Liver (tissue), 8 donors: ENCODE measurements at regions not wholly inside any gene's neighbourhood (a gene's known extent, or its start where the extent isn't known, plus 50 kb on each side); places are given as distances from the start of the nearest gene placed in this dataset.
"Not testable (repeated sequence)": the region's sequence is repeated elsewhere in the genome, so short reads cannot be mapped to it uniquely, and the experiment has no call there.

Experiments
- DNase-seq: peaks from one replicate; pipeline ENCODE4 v3.0.0-alpha.2; 2017; ENCODE audit warnings: low spot score
- H3K27ac ChIP-seq, 2 donors: one replicate each; pipeline ENCODE4 v1.7.0; 2013; ENCODE audit warnings: inconsistent platforms in 2 of 2, low read length in 2 of 2, control low read depth in 1 of 2, low read depth in 1 of 2, mild to moderate bottlenecking in 1 of 2
- H3K27me3 ChIP-seq, 4 donors: one replicate each; pipeline versions ENCODE4 v1.6.1 to v1.7.0; 2013; ENCODE audit warnings: low read length in 3 of 4, inconsistent platforms in 1 of 4, mild to moderate bottlenecking in 1 of 4, moderate library complexity in 1 of 4; ENCODE audit not compliant: control insufficient read depth in 4 of 4, insufficient read depth in 4 of 4
- H3K36me3 ChIP-seq, 4 donors: one replicate each; pipeline versions ENCODE4 v1.6.1 to v1.7.0; 2013; ENCODE audit warnings: low read length in 3 of 4, mild to moderate bottlenecking in 3 of 4, low read depth in 1 of 4, moderate library complexity in 1 of 4; ENCODE audit not compliant: control insufficient read depth in 4 of 4, insufficient read depth in 3 of 4
- H3K4me1 ChIP-seq, 4 donors: one replicate each; pipeline versions ENCODE4 v1.6.1 to v1.7.0; 2013; ENCODE audit warnings: low read length in 3 of 4, mild to moderate bottlenecking in 3 of 4, moderate library complexity in 1 of 4; ENCODE audit not compliant: control insufficient read depth in 4 of 4, insufficient read depth in 4 of 4
- H3K4me3 ChIP-seq, 3 donors: one replicate each; pipeline versions ENCODE4 v1.6.1 to v1.7.0; 2013; ENCODE audit warnings: low read length in 3 of 3, control low read depth in 1 of 3, low read depth in 1 of 3, mild to moderate bottlenecking in 1 of 3
- H3K9ac ChIP-seq, 2 donors: one replicate each; pipeline ENCODE4 v1.7.0; 2013; ENCODE audit warnings: low read length in 2 of 2, mild to moderate bottlenecking in 2 of 2, moderate library complexity in 2 of 2, control low read depth in 1 of 2, low read depth in 1 of 2
- H3K9me3 ChIP-seq, 4 donors: one replicate each; pipeline versions ENCODE4 v1.6.1 to v1.7.0; 2013; ENCODE audit warnings: low read length in 3 of 4; ENCODE audit not compliant: control insufficient read depth in 4 of 4
- EGR1 ChIP-seq, 2 donors: IDR thresholded peaks; 2 replicates each; pipeline ENCODE4 v1.6.1; 2016 to 2018; ENCODE audit warnings: antibody characterized with exemption in 2 of 2, low read depth in 2 of 2
- HNF4A ChIP-seq, 2 donors: conservative IDR thresholded peaks; 2 replicates each; pipeline ENCODE4 v1.6.1; 2016; ENCODE audit warnings: antibody characterized with exemption in 2 of 2, mild to moderate bottlenecking in 2 of 2
- HNF4G ChIP-seq: IDR thresholded peaks from 2 replicates; pipeline ENCODE4 v1.6.1; 2016; ENCODE audit warnings: antibody characterized with exemption
- JUND ChIP-seq, 2 donors: IDR thresholded peaks; 2 replicates each; pipeline ENCODE4 v1.6.1; 2016; ENCODE audit warnings: antibody characterized with exemption in 2 of 2
- NR2F2 ChIP-seq: IDR thresholded peaks from 2 replicates; pipeline ENCODE4 v1.6.1; 2016; ENCODE audit warnings: antibody characterized with exemption
- RAD21 ChIP-seq, 2 donors: IDR thresholded peaks; 2 replicates each; pipeline ENCODE4 v1.6.1; 2016; ENCODE audit warnings: antibody characterized with exemption in 2 of 2, mild to moderate bottlenecking in 2 of 2
- RXRA ChIP-seq, 2 donors: IDR thresholded peaks; 2 replicates each; pipeline ENCODE4 v1.6.1; 2017 to 2018; ENCODE audit warnings: antibody characterized with exemption in 2 of 2, mild to moderate bottlenecking in 1 of 2
- TAF1 ChIP-seq: conservative IDR thresholded peaks from 2 replicates; pipeline ENCODE4 v1.6.1; 2016; ENCODE audit warnings: antibody characterized with exemption, mild to moderate bottlenecking
- YY1 ChIP-seq: IDR thresholded peaks from 2 replicates; pipeline ENCODE4 v1.6.1; 2016; ENCODE audit warnings: antibody characterized with exemption, mild to moderate bottlenecking
- WGBS: extraction: QIAGEN DNeasy Blood & Tissue Kit; methylation state at CpG from one replicate; pipeline ENCODE4 v1.1.7; 2013; 5-methylcytosine and 5-hydroxymethylcytosine counted together
- TF ChIP-seq, protein P1 (sequence below): IDR thresholded peaks from 2 replicates; pipeline ENCODE4 v1.6.1; 2016; ENCODE audit warnings: antibody characterized with exemption
- TF ChIP-seq, protein P2 (sequence below): IDR thresholded peaks from 2 replicates; pipeline ENCODE4 v1.6.1; 2016; ENCODE audit warnings: antibody characterized with exemption, mild to moderate bottlenecking
- TF ChIP-seq, protein P3 (sequence below): fragments of 150-350 bp; IDR thresholded peaks from 2 replicates; pipeline ENCODE4 v1.5.1; 2017; ENCODE audit warnings: improper control_type of control experiment, low read depth, low read length; ENCODE audit not compliant: missing input control
- TF ChIP-seq, protein P4 (sequence below): IDR thresholded peaks from 2 replicates; pipeline ENCODE4 v1.6.1; 2016; ENCODE audit warnings: antibody characterized with exemption
- donor health status: healthy.
- donor health status: healthy.
- donor health status: healthy.
- donor health status: healthy.
- donor health status: healthy.

DNA sequence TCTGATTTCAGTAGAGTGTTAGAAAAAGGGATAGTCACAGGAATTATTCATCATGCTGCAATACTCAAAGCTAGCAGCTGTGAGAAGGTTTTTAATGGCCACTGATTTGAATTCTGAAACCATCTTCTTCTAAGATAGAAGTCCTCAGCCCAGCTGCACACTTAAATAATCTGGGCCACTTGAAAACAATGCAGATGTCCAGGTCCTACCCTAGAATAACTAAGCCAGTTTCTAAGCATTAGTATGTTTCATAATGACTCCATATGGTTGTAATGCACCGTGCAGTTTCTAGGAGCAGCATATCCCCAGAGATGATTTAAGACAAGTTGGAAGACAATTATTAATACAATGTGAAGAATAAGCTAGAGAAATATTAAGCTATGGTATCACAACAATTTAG, 159.9 kb upstream of the FBXL17 start:
- WGBS, result 86% methylated on average over 1 of the region's 1 CpG
- no peak for DNase-seq
- TF ChIP-seq HNF4A (conservative IDR thresholded peaks at IDR 0.05) (no peak), NR2F2 (no peak), RAD21 (IDR thresholded peaks at IDR 0.05) (no peak), HNF4G (no peak), EGR1 (IDR thresholded peaks at IDR 0.05; ENCODE audit: low read depth in 2 of 2) (no peak), JUND (IDR thresholded peaks at IDR 0.05) (no peak), YY1 (no peak), RXRA (IDR thresholded peaks at IDR 0.05) (no peak)
- TF ChIP-seq, protein P1, sequence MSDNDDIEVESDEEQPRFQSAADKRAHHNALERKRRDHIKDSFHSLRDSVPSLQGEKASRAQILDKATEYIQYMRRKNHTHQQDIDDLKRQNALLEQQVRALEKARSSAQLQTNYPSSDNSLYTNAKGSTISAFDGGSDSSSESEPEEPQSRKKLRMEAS, result no peak
- TF ChIP-seq, protein P2, sequence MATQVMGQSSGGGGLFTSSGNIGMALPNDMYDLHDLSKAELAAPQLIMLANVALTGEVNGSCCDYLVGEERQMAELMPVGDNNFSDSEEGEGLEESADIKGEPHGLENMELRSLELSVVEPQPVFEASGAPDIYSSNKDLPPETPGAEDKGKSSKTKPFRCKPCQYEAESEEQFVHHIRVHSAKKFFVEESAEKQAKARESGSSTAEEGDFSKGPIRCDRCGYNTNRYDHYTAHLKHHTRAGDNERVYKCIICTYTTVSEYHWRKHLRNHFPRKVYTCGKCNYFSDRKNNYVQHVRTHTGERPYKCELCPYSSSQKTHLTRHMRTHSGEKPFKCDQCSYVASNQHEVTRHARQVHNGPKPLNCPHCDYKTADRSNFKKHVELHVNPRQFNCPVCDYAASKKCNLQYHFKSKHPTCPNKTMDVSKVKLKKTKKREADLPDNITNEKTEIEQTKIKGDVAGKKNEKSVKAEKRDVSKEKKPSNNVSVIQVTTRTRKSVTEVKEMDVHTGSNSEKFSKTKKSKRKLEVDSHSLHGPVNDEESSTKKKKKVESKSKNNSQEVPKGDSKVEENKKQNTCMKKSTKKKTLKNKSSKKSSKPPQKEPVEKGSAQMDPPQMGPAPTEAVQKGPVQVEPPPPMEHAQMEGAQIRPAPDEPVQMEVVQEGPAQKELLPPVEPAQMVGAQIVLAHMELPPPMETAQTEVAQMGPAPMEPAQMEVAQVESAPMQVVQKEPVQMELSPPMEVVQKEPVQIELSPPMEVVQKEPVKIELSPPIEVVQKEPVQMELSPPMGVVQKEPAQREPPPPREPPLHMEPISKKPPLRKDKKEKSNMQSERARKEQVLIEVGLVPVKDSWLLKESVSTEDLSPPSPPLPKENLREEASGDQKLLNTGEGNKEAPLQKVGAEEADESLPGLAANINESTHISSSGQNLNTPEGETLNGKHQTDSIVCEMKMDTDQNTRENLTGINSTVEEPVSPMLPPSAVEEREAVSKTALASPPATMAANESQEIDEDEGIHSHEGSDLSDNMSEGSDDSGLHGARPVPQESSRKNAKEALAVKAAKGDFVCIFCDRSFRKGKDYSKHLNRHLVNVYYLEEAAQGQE, result no peak
- TF ChIP-seq, protein P3, sequence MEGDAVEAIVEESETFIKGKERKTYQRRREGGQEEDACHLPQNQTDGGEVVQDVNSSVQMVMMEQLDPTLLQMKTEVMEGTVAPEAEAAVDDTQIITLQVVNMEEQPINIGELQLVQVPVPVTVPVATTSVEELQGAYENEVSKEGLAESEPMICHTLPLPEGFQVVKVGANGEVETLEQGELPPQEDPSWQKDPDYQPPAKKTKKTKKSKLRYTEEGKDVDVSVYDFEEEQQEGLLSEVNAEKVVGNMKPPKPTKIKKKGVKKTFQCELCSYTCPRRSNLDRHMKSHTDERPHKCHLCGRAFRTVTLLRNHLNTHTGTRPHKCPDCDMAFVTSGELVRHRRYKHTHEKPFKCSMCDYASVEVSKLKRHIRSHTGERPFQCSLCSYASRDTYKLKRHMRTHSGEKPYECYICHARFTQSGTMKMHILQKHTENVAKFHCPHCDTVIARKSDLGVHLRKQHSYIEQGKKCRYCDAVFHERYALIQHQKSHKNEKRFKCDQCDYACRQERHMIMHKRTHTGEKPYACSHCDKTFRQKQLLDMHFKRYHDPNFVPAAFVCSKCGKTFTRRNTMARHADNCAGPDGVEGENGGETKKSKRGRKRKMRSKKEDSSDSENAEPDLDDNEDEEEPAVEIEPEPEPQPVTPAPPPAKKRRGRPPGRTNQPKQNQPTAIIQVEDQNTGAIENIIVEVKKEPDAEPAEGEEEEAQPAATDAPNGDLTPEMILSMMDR, result no peak
- no peak overlapping the region for H3K27ac ChIP-seq
- no peaks in the 10 kb centered on the region for H3K9me3 ChIP-seq
- H3K4me1 ChIP-seq, result no peaks in the 10 kb centered on the region
- no peak overlapping the region for H3K9ac ChIP-seq
- no peaks in the 10 kb centered on the region for H3K27me3 ChIP-seq
- no peak overlapping the region for H3K4me3 ChIP-seq
- no peaks in the 10 kb centered on the region for H3K36me3 ChIP-seq

DNA sequence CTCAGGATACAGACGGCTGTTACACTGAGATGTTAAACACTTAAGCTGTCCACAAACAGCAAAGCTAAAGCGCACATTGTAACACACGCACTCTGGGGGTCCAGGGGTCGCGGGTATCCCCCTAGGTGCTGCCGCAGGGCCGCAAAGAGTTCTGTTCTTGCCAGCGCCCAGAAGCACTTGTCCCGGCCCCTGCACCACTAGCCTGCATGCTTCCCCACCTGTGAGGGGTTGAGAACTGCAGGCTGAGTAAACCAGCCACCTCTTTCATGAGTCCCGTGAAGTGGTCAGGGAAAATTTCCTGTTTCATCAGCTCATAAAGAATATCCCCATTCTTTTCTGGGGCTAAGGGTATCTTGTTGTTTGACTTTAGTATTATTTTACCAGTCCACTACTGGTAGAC, 154.4 kb upstream of the FBXL17 start:
- H3K4me1 ChIP-seq, result no peaks in the 10 kb centered on the region
- no peak overlapping the region for H3K4me3 ChIP-seq
- H3K9ac ChIP-seq, result no peak overlapping the region
- TF ChIP-seq, protein P4, sequence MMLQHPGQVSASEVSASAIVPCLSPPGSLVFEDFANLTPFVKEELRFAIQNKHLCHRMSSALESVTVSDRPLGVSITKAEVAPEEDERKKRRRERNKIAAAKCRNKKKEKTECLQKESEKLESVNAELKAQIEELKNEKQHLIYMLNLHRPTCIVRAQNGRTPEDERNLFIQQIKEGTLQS, result no peak
- no peak for TF ChIP-seq YY1
- no peak for TF ChIP-seq TAF1
- TF ChIP-seq NR2F2, result no peak
- no peak for TF ChIP-seq RAD21 (IDR thresholded peaks at IDR 0.05)
- TF ChIP-seq, protein P2, result no peak
- TF ChIP-seq, protein P3, result no peak
- 78% methylated on average over 10 of the region's 10 CpGs for WGBS
- H3K27me3 ChIP-seq, result peaks cover 0 to 3% (median 1%) of the 10 kb centered on the region in 4 donors
- DNase-seq, result no peak
- no peaks in the 10 kb centered on the region for H3K9me3 ChIP-seq
- no peaks in the 10 kb centered on the region for H3K36me3 ChIP-seq
- no peak overlapping the region for H3K27ac ChIP-seq

DNA sequence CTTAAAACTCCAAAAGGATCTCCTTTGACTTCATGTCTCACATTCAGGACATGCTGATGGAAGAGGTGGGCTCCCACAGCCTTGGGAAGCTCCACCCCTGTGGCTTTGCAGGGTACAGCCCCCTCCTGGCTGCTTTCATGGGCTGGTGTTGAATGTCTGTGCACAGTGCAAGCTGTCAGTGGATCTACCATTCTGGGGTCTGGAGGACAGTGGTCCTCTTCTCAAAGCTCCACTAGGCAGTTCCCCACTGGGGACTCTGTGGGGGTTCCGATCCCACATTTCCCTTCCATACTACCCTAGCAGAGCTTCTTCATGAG, 150.2 kb upstream of the FBXL17 start:
- not testable (repeated sequence) for H3K9me3 ChIP-seq, H3K27ac ChIP-seq, H3K27me3 ChIP-seq, H3K36me3 ChIP-seq, H3K4me1 ChIP-seq, H3K4me3 ChIP-seq, DNase-seq, H3K9ac ChIP-seq
- WGBS, result 91% methylated on average over 1 of the region's 1 CpG
